Activated T-cell treated with anti-CD3 and anti-CD28 coated beads, Interleukin-2, amount 50 U/mL, for 72 hours (primary cell): ENCODE measurements at regions not wholly inside any gene's neighbourhood (a gene's known extent, or its start where the extent isn't known, plus 50 kb on each side); places are given as distances from the start of the nearest gene placed in this dataset.

Experiments used
- ATAC-seq, 2 donors: fragments of 150-1000 bp; cut with Tn5 transposase; replicated peaks in 1 of 2; 2 replicates each; pipeline ENCODE4 v1.10.0; 2021; ENCODE audit warnings: moderate library complexity in 2 of 2, mild to moderate bottlenecking in 1 of 2
- DNase-seq, 2 donors: peaks; one replicate each; pipeline ENCODE4 v3.0.0; 2021 to 2022; ENCODE audit warnings: mixed read lengths in 1 of 2
- H3K27ac Mint-ChIP-seq: one replicate; pipeline ENCODE4 v1.8.0; 2022; ENCODE audit warnings: mild to moderate bottlenecking, moderate library complexity, mixed read lengths
- H3K27me3 Mint-ChIP-seq: one replicate; pipeline ENCODE4 v1.8.0; 2022; ENCODE audit warnings: low read depth, mixed read lengths
- H3K36me3 Mint-ChIP-seq, 2 donors: one replicate each; pipeline ENCODE4 v1.8.0; 2022; ENCODE audit warnings: mixed read lengths in 2 of 2, mild to moderate bottlenecking in 1 of 2; ENCODE audit not compliant: insufficient read depth in 2 of 2
- H3K4me1 Mint-ChIP-seq: one replicate; pipeline ENCODE4 v1.8.0; 2022; ENCODE audit warnings: low read depth, mixed read lengths
- H3K4me3 Mint-ChIP-seq, 2 donors: one replicate each; pipeline ENCODE4 v1.8.0; 2022; ENCODE audit warnings: mild to moderate bottlenecking in 2 of 2, mixed read lengths in 2 of 2, moderate library complexity in 2 of 2
- H3K9me3 Mint-ChIP-seq, 2 donors: one replicate each; pipeline ENCODE4 v1.8.0; 2022; ENCODE audit warnings: mixed read lengths in 2 of 2

- Mint-ChIP-seq H3K9me3 (no peaks in the 10 kb centered on the region), H3K4me3 (no peak overlapping the region), H3K27ac (no peak overlapping the region), H3K27me3 (peaks cover 19% of the 10 kb centered on the region), H3K36me3 (no peaks in the 10 kb centered on the region), H3K4me1 (no peaks in the 10 kb centered on the region)
- DNase-seq (no peak), ATAC-seq (no peak)
Measured at GRCh38 chr22:44601725-44602124, 100.3 kb upstream of the PRR5 start.

DNA sequence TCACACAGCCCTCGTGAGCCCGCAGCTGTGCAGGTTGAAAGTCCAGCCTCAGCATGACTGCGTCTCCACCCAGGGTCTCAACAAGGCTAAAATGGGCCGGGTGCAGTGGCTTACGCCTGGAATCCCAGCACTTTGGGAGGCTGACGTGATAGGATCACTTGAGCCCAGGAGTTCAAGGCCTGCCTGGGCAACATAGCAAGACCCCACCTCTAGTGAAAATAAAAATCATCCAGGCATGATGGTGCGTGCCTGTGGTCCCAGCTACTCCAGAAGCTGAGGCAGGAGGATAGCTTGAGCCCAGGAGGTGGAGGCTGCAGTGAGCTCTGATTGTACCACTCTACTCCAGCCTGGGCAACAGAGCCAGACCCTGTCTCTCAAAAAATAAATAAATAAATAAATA, 100.8 kb upstream of the PRR5 start:
- peaks cover 19% of the 10 kb centered on the region for H3K27me3 Mint-ChIP-seq
- DNase-seq = no peak
- no peaks in the 10 kb centered on the region for H3K36me3 Mint-ChIP-seq
- no peak overlapping the region for H3K27ac Mint-ChIP-seq
- ATAC-seq = no peak
- H3K4me1 Mint-ChIP-seq = no peaks in the 10 kb centered on the region
- no peaks in the 10 kb centered on the region for H3K9me3 Mint-ChIP-seq
- no peak overlapping the region for H3K4me3 Mint-ChIP-seq

DNA sequence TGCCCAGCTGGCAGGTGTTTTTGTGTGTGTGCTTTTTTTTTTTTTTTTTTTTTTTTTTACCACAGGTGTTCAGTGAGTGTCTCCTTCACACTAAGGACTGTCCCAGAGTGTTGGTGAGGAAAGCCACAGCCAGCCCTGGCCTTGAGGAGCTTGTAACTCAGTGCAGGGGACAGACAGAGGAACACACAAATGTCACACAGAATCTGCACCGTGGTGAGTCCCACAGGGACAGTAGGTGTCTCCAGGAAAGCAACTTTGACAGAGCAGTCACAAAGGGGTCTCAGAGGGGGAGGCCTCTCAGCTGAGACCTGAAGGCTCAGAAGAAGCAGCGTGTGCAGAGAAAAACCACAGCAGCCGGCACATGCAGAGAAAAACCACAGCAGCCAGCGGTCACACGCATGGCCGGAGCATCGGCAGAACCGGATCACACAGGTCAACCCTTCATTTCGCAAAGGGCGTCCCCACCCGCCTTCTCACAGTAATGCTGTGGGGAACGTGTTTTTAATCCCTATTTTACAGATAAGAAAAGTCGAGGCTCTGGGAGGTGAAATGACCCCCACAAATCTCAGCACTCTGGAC, 101.7 kb upstream of the PRR5 start:
- H3K4me1 Mint-ChIP-seq = no peaks in the 10 kb centered on the region

GRCh38 chr22:44599500-44600140, 101.6 kb upstream of the RTL6 start:
- H3K36me3 Mint-ChIP-seq = no peaks in the 10 kb centered on the region
- H3K4me1 Mint-ChIP-seq = no peaks in the 10 kb centered on the region
- H3K27me3 Mint-ChIP-seq = peaks cover 10% of the 10 kb centered on the region
- DNase-seq = no peak
- H3K9me3 Mint-ChIP-seq = no peaks in the 10 kb centered on the region
- H3K4me3 Mint-ChIP-seq = no peak overlapping the region
- H3K27ac Mint-ChIP-seq = no peak overlapping the region
- no peak for ATAC-seq

More for the DNA sequence above, 101.7 kb upstream of the PRR5 start:
- Mint-ChIP-seq H3K9me3 (no peaks in the 10 kb centered on the region), H3K27me3 (peaks cover 11% of the 10 kb centered on the region), H3K4me3 (no peak overlapping the region), H3K27ac (no peak overlapping the region), H3K36me3 (no peaks in the 10 kb centered on the region)
- ATAC-seq (no peak), DNase-seq (no peak)

DNA sequence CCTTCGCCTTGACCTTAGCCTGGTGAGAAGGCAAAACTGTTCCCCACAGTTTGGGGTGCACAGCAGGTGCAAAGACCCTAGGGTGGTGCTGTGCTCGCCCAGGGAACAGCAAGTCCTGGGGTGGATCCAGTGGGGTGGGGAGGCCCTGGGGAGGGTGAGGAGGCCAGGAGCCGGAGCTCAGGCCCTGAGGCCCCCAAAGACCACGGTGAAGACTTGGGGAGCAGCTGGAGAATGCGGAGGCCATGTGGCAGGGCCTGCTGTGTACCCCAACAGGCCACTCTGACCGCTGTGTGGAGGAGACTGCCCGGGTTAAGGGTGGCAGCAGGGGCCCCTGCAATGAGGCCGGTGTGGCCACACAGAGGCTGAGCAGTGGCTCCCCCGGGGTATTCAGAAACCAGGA, 101.1 kb upstream of the RTL6 start:
- Mint-ChIP-seq H3K4me3 (no peak overlapping the region), H3K27me3 (peaks cover 11% of the 10 kb centered on the region), H3K27ac (no peak overlapping the region), H3K9me3 (no peaks in the 10 kb centered on the region), H3K36me3 (no peaks in the 10 kb centered on the region), H3K4me1 (no peaks in the 10 kb centered on the region)
- DNase-seq = no peak
- ATAC-seq = no peak

GRCh38 chr22:44597616-44598015, 99.6 kb upstream of the RTL6 start:
- H3K27ac Mint-ChIP-seq = no peak overlapping the region
- no peaks in the 10 kb centered on the region for H3K36me3 Mint-ChIP-seq
- no peaks in the 10 kb centered on the region for H3K9me3 Mint-ChIP-seq
- peaks cover 11% of the 10 kb centered on the region for H3K27me3 Mint-ChIP-seq
- no peak for DNase-seq
- no peak overlapping the region for H3K4me3 Mint-ChIP-seq
- no peaks in the 10 kb centered on the region for H3K4me1 Mint-ChIP-seq
- no peak for ATAC-seq

- H3K27ac Mint-ChIP-seq = no peak overlapping the region
- no peaks in the 10 kb centered on the region for H3K4me1 Mint-ChIP-seq
- H3K27me3 Mint-ChIP-seq = peaks cover 11% of the 10 kb centered on the region
- ATAC-seq (no peak), DNase-seq (no peak)
- no peaks in the 10 kb centered on the region for H3K36me3 Mint-ChIP-seq
- H3K9me3 Mint-ChIP-seq = no peaks in the 10 kb centered on the region
- H3K4me3 Mint-ChIP-seq = no peak overlapping the region
Measured at GRCh38 chr22:44596396-44597125, 98.5 kb upstream of the RTL6 start.

DNA sequence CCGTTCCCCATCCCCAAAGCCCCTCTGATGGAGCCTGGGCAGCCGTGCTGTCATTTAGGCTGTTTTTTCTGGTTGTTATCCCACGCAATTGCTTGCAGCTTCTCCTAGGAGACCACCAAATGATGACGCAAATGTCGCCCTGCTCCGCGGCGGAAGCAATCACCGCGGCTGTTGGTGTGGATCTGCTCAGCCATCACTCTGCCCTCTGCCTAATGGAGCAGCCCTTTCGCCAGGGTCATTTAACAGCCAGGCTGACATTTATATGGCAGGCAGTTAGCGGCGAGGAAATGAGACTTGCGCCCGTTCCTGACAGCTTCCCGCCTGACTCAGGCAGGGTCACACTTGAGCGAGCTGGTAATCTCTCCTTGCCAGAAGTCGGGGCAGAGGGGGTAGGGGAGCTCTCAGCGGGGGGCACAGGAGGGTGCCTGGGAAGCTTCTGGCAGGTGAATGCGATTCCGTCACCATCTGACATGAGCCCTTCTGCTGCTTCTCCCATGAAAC, 97.9 kb upstream of the RTL6 start:
- Mint-ChIP-seq H3K27ac (no peak overlapping the region), H3K4me1 (no peaks in the 10 kb centered on the region), H3K4me3 (no peak overlapping the region), H3K9me3 (no peaks in the 10 kb centered on the region), H3K27me3 (peaks cover 11% of the 10 kb centered on the region), H3K36me3 (no peaks in the 10 kb centered on the region)
- ATAC-seq (peak; percentile 36 to 41), DNase-seq (peak in 1 of 2 donors; percentile 6)

GRCh38 chr22:44594951-44595350, 96.9 kb upstream of the RTL6 start:
- DNase-seq = no peak
- Mint-ChIP-seq H3K27ac (no peak overlapping the region), H3K4me3 (no peak overlapping the region), H3K36me3 (no peaks in the 10 kb centered on the region), H3K27me3 (peaks cover 11% of the 10 kb centered on the region), H3K4me1 (no peaks in the 10 kb centered on the region), H3K9me3 (no peaks in the 10 kb centered on the region)
- ATAC-seq = no peak

GRCh38 chr22:44592824-44593148, 94.8 kb upstream of the RTL6 start:
- Mint-ChIP-seq H3K4me1 (no peaks in the 10 kb centered on the region), H3K9me3 (no peaks in the 10 kb centered on the region), H3K4me3 (no peak overlapping the region), H3K27ac (no peak overlapping the region), H3K27me3 (peaks cover 21% of the 10 kb centered on the region), H3K36me3 (no peaks in the 10 kb centered on the region)
- no peak for ATAC-seq
- no peak for DNase-seq

DNA sequence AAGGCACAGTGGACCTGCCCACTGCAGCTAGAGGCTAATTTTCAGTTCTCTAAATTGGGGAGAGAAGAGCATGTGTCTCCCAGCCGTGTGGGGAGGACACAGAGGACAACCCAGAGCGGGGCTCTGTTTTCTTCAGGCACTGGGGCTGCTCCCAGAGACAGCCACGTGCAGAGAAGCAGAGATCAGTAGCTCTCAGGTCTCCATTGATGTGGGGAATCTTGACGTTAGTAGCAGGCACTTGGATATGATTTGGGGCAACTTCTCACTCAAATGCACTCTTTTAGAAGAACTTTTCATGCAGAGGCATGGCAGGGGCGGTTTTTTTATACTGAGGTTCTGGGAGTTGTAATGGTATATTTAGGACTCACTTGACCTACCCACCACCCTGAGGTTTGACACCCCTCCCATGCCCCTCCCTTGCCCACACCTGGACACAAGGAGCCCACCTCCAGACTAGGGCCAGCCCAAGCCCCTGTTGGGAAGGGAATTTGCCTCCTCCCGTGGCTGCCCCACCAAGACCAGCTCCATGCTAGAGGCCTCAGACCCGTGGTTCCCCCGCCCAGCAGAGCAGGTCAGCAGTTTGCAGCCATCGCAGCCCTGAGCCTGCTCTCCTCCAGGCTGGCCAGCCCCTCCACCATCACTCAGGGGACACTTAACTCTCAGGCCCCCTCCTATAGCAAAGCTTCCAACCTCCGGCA, 94.2 kb upstream of the RTL6 start:
- Mint-ChIP-seq H3K27me3 (peaks cover 26% of the 10 kb centered on the region), H3K4me1 (no peaks in the 10 kb centered on the region), H3K36me3 (no peaks in the 10 kb centered on the region), H3K9me3 (no peaks in the 10 kb centered on the region), H3K4me3 (no peak overlapping the region), H3K27ac (no peak overlapping the region)
- ATAC-seq (no peak), DNase-seq (no peak)

DNA sequence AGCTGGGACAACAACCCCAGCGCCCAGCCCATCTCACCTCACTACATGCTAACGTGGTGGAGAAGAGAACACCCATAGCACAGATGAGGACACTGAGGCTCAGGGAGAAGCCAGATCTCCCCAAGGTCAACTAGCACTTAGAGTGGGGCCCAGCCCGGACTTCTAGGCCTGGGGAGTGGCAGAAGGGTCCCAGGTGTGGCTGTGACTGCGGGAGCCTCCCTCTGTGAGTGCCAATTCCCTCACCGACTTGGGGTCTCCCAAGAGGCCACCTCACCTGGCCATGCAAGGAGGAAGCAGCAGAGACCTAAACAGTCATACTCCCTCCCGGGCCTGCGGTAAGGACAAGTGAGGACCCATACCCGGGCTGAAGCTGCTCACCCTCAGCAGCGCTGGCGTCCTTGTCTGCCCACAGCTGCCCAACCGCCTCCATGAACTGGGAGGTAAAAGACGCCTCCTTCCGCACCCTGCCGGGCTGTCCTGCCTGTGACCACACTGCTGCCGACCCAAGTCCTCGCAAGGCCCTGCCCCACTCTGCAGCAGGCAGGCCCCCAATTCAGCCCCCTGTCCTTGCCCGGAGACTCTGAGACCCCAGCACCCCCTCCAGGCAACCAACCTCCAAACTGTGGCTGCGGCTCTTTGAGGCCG, 93.2 kb upstream of the RTL6 start:
- H3K36me3 Mint-ChIP-seq = no peaks in the 10 kb centered on the region
- no peak overlapping the region for H3K27ac Mint-ChIP-seq
- DNase-seq (no peak), ATAC-seq (no peak)
- no peak overlapping the region for H3K4me3 Mint-ChIP-seq
- no peaks in the 10 kb centered on the region for H3K9me3 Mint-ChIP-seq
- peaks cover 36% of the 10 kb centered on the region for H3K27me3 Mint-ChIP-seq
- peaks cover 6% of the 10 kb centered on the region for H3K4me1 Mint-ChIP-seq

DNA sequence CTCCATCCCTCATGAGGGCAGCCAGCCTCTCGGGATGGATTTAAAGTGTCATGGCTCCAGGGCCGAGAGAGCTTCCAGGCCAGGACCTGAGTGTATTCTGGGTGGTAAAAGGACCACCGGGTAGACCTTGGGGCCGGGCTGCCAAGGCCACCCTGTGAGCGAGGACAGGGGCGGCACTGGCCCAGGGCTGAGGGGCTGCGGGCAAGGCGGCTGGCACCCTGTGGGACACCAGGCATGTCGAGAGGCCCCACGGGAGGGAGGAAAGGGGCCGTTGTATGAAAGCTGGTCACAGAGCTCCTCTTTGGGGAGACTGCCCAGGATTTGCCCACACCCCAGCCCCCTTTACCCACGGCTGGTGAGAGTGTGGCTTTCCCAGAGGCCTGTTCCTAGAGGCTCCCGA, 92.3 kb upstream of the RTL6 start:
- Mint-ChIP-seq H3K36me3 (no peaks in the 10 kb centered on the region), H3K27ac (no peak overlapping the region), H3K4me1 (peaks cover 6% of the 10 kb centered on the region), H3K9me3 (no peaks in the 10 kb centered on the region), H3K4me3 (no peak overlapping the region), H3K27me3 (peaks cover 44% of the 10 kb centered on the region)
- ATAC-seq = no peak
- no peak for DNase-seq
